HepG2 (cell line): ENCODE measurements at regions not wholly inside any gene's neighbourhood (a gene's known extent, or its start where the extent isn't known, plus 50 kb on each side); places are given as distances from the start of the nearest gene placed in this dataset.

Experiments
- ARHGAP35 ChIP-seq: sonication (generic); formaldehyde crosslinking; IDR thresholded peaks from 2 replicates; pipeline ENCODE4 v1.9.0; 2022; ENCODE audit warnings: mild to moderate bottlenecking, inconsistent platforms, moderate library complexity, missing genetic modification reagents, borderline replicate concordance
- ATF4 ChIP-seq, 2 experiments: fragments of 450-650 bp in 1 of 2; sonication (generic) in 1 of 2; formaldehyde crosslinking; IDR thresholded peaks; 2 replicates each; pipeline versions ENCODE4 v1.5.0 to v1.8.0; 2020 to 2022; ENCODE audit warnings: mild to moderate bottlenecking in 1 of 2, missing genetic modification reagents in 1 of 2
- BHLHE40 ChIP-seq: IDR thresholded peaks from 2 replicates; pipeline ENCODE4 v1.6.1; 2011; ENCODE audit warnings: low read length, improper control_type of control experiment
- CREM ChIP-seq, 2 experiments: sonication (generic) in 1 of 2; formaldehyde crosslinking in 1 of 2; IDR thresholded peaks; 2 replicates each; pipeline versions ENCODE4 v1.4.0 to v1.6.1; 2016 to 2020; ENCODE audit warnings: antibody characterized with exemption in 1 of 2, mild to moderate bottlenecking in 1 of 2, missing genetic modification reagents in 1 of 2
- EZH2 ChIP-seq: conservative IDR thresholded peaks from 2 replicates; pipeline ENCODE4 v1.6.1; 2012; ENCODE audit warnings: mild to moderate bottlenecking, low read depth, low read length, moderate library complexity
- HES4 ChIP-seq: sonication (generic); formaldehyde crosslinking; IDR thresholded peaks from 2 replicates; pipeline ENCODE4 v1.9.0; 2021; ENCODE audit warnings: mild to moderate bottlenecking, missing genetic modification reagents, borderline replicate concordance
- IRF9 ChIP-seq: sonication (generic); formaldehyde crosslinking; IDR thresholded peaks from 2 replicates; pipeline ENCODE4 v1.8.0; 2022; ENCODE audit warnings: missing genetic modification reagents, mild to moderate bottlenecking, borderline replicate concordance
- POLR2AphosphoS5 ChIP-seq: IDR thresholded peaks from 2 replicates; pipeline ENCODE4 v1.6.1; 2012; ENCODE audit warnings: low read depth, low read length
- SRSF4 ChIP-seq: fragments of 200-400 bp; formaldehyde crosslinking; IDR thresholded peaks from one replicate; pipeline ENCODE4 v1.6.1; 2018; ENCODE audit warnings: mild to moderate bottlenecking, low read depth, low read length, moderate library complexity; ENCODE audit not compliant: poor library complexity, severe bottlenecking
- YEATS2 ChIP-seq: sonication (generic); formaldehyde crosslinking; IDR thresholded peaks from 2 replicates; pipeline ENCODE4 v1.4.0; 2020; ENCODE audit warnings: missing genetic modification reagents, borderline replicate concordance
- ZBTB7B ChIP-seq: sonication (generic); formaldehyde crosslinking; IDR thresholded peaks from 2 replicates; pipeline ENCODE4 v1.4.0; 2020; ENCODE audit warnings: missing genetic modification reagents
- ZNF563 ChIP-seq: sonication (generic); formaldehyde crosslinking; IDR thresholded peaks from 2 replicates; pipeline ENCODE4 v1.8.0; 2022; ENCODE audit warnings: mild to moderate bottlenecking, moderate library complexity, missing genetic modification reagents
- TF ChIP-seq, protein P1 (sequence below): sonication (generic); formaldehyde crosslinking; IDR thresholded peaks from 2 replicates; pipeline ENCODE4 v1.5.0; 2020; ENCODE audit warnings: mild to moderate bottlenecking, missing genetic modification reagents, moderate library complexity

DNA sequence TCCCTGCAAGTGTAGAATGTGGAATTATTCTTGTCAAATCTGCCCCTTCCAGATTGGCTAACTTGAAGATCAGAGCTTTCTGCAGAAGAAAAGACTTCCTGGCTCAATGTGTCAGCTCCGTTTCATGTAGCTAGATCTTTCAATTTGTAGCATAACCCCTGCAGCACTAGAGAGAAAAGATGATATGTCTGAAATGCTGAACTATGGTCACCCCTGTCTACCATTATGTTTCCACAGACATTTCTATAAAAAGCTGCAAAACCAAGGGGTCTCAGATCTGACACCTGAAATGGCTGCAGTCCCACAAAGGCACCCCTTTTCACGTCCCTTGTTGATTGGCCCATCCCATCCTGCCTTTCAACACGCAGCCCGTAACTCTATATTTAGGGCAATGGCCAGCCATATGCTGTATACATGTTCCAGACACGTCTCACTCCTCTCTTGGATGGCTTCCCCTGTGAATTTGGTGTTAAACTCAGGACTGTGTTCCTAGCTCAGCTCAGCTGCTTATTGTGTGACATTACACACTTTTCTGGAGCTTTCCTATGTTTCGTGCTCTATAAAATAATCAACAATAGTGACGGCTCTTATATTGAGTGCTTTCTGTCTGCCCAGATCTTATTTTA, 648.6 kb upstream of the CELF2 start:
- TF ChIP-seq, protein P1, sequence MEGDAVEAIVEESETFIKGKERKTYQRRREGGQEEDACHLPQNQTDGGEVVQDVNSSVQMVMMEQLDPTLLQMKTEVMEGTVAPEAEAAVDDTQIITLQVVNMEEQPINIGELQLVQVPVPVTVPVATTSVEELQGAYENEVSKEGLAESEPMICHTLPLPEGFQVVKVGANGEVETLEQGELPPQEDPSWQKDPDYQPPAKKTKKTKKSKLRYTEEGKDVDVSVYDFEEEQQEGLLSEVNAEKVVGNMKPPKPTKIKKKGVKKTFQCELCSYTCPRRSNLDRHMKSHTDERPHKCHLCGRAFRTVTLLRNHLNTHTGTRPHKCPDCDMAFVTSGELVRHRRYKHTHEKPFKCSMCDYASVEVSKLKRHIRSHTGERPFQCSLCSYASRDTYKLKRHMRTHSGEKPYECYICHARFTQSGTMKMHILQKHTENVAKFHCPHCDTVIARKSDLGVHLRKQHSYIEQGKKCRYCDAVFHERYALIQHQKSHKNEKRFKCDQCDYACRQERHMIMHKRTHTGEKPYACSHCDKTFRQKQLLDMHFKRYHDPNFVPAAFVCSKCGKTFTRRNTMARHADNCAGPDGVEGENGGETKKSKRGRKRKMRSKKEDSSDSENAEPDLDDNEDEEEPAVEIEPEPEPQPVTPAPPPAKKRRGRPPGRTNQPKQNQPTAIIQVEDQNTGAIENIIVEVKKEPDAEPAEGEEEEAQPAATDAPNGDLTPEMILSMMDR = no peak
- TF ChIP-seq HES4 = no peak
- TF ChIP-seq POLR2AphosphoS5 = no peak
- TF ChIP-seq IRF9 (CRISPR knock-in tag) = no peak
- TF ChIP-seq EZH2 = no peak
- no peak for TF ChIP-seq YEATS2 (CRISPR knock-in tag)
- no peak for TF ChIP-seq SRSF4
- TF ChIP-seq BHLHE40 = no peak
- no peak for TF ChIP-seq ZNF563 (CRISPR knock-in tag)
- TF ChIP-seq CREM (IDR thresholded peaks at IDR 0.05) = no peak
- no peak for TF ChIP-seq CREM (CRISPR knock-in tag; IDR thresholded peaks at IDR 0.05)
- TF ChIP-seq ATF4 (CRISPR knock-in tag; IDR thresholded peaks at IDR 0.05) = no peak
- no peak for TF ChIP-seq ZBTB7B (CRISPR knock-in tag)
- no peak for TF ChIP-seq ARHGAP35 (CRISPR knock-in tag)
